HepG2 (cell line): ENCODE measurements at regions not wholly inside any gene's neighbourhood (a gene's known extent, or its start where the extent isn't known, plus 50 kb on each side); places are given as distances from the start of the nearest gene placed in this dataset.

Experiments
- ATAC-seq: fragments of 200-7000 bp; cut with Tn5 transposase; 3 replicates; pipeline ENCODE4 v1.9.1; 2020; ENCODE audit warnings: mild to moderate bottlenecking, moderate library complexity
- BruUV-seq: library from RNA; stranded (reverse); fragments of 400-500 nt; replicated peaks from 2 replicates; lab custom pipeline; 2021; lab: Mats Ljungman, UMichigan
- CTCF ChIA-PET: fragments of 300-600 bp; formaldehyde crosslinking; extraction: SDS; loops from one replicate; lab custom pipeline; 2021; ENCODE audit warnings: low total read pairs, inconsistent platforms, low intra/inter-chr PET ratio; lab: Yijun Ruan, JAX
- POLR2A ChIA-PET: fragments of 350-600 bp; sonication (Branson Sonifier 250); formaldehyde crosslinking; loops from one replicate; lab custom pipeline; 2020; ENCODE audit warnings: antibody characterized with exemption, inconsistent platforms; lab: Yijun Ruan, JAX
- DNase-seq: peaks from one replicate; pipeline ENCODE4 v3.0.0-alpha.2; 2015; ENCODE audit warnings: low spot score
- FAIRE-seq: peaks from 3 replicates; lab custom pipeline; 2011; peaks lifted over from hg19 to GRCh38; lab: Jason Lieb, UNC
- H2AFZ ChIP-seq: one replicate; pipeline ENCODE4 v1.6.1; 2011; ENCODE audit warnings: low read length, inconsistent platforms
- H3K27ac ChIP-seq: fragments of 300-600 bp; 3 replicates; pipeline ENCODE4 v1.8.0; 2011; ENCODE audit warnings: mixed run types, mild to moderate bottlenecking, mixed read lengths, low read length, inconsistent platforms; ENCODE audit not compliant: insufficient read depth; ENCODE audit errors: extremely low read length
- H3K27me3 ChIP-seq, 2 experiments: fragments of 200-600 bp in 1 of 2; 2 replicates in 1 of 2; 3 replicates in 1 of 2; pipeline versions ENCODE4 v1.6.0 to v1.8.0; 2011; ENCODE audit warnings: low read length in 2 of 2, mild to moderate bottlenecking in 2 of 2, moderate library complexity in 2 of 2, inconsistent platforms in 1 of 2; ENCODE audit not compliant: insufficient read depth in 2 of 2, control insufficient read depth in 1 of 2
- H3K36me3 ChIP-seq, 2 experiments: fragments of 200-600 bp in 1 of 2; replicated peaks in 1 of 2; 2 replicates in 1 of 2; 3 replicates in 1 of 2; pipeline versions ENCODE4 v1.5.1 to v1.8.0; 2011; ENCODE audit warnings: low read length in 2 of 2, inconsistent platforms in 1 of 2; ENCODE audit not compliant: insufficient read depth in 2 of 2, control insufficient read depth in 1 of 2
- H3K4me1 ChIP-seq: 2 replicates; pipeline ENCODE4 v1.5.1; 2012; ENCODE audit warnings: low read length, inconsistent platforms; ENCODE audit not compliant: insufficient read depth
- H3K4me2 ChIP-seq: 2 replicates; pipeline ENCODE4 v1.6.0; 2011; ENCODE audit warnings: low read depth, low read length, inconsistent platforms
- H3K4me3 ChIP-seq, 3 experiments: fragments of 200-600 bp in 1 of 3; sonication (generic), shearing (Covaris generic) in 1 of 3; replicated peaks in 1 of 3; 2 replicates each; pipeline ENCODE4 v1.5.1; 2011 to 2016; ENCODE audit warnings: low read length in 3 of 3, inconsistent platforms in 2 of 3, low read depth in 2 of 3, mild to moderate bottlenecking in 2 of 3, control low read depth in 1 of 3, mixed read lengths in 1 of 3; ENCODE audit not compliant: insufficient read depth in 1 of 3
- H3K79me2 ChIP-seq: one replicate; pipeline ENCODE4 v1.6.1; 2011; ENCODE audit warnings: low read length, inconsistent platforms; ENCODE audit not compliant: insufficient read depth
- H3K9ac ChIP-seq: 2 replicates; pipeline ENCODE4 v1.6.0; 2011; ENCODE audit warnings: mild to moderate bottlenecking, low read depth, low read length, inconsistent platforms; ENCODE audit not compliant: insufficient read depth
- H3K9me3 ChIP-seq: 2 replicates; pipeline ENCODE4 v1.5.1; 2012; ENCODE audit warnings: mild to moderate bottlenecking, low read length
- H4K20me1 ChIP-seq: 2 replicates; pipeline ENCODE4 v1.6.0; 2011; ENCODE audit warnings: inconsistent platforms, mild to moderate bottlenecking, low read length, moderate library complexity; ENCODE audit not compliant: insufficient read depth
- CBX2 ChIP-seq, 2 experiments: fragments of 200-600 bp in 1 of 2; sonication (generic); formaldehyde crosslinking in 1 of 2; IDR thresholded peaks; 2 replicates each; pipeline versions ENCODE4 v1.7.0 to v1.8.1; 2018 to 2022; ENCODE audit warnings: low read depth in 2 of 2, low read length in 1 of 2, mild to moderate bottlenecking in 1 of 2, missing genetic modification reagents in 1 of 2
- HDAC1 ChIP-seq: sonication (generic); formaldehyde crosslinking; IDR thresholded peaks from 2 replicates; pipeline ENCODE4 v1.5.1; 2020; ENCODE audit warnings: mild to moderate bottlenecking, missing genetic modification reagents
- NR2F6 ChIP-seq, 2 experiments: IDR thresholded peaks; 2 replicates each; pipeline ENCODE4 v1.6.1; 2016; ENCODE audit warnings: antibody characterized with exemption in 1 of 2, mild to moderate bottlenecking in 1 of 2
- NRL ChIP-seq: sonication (generic); formaldehyde crosslinking; IDR thresholded peaks from 2 replicates; pipeline ENCODE4 v1.5.0; 2020; ENCODE audit warnings: missing genetic modification reagents, mild to moderate bottlenecking, moderate library complexity, borderline replicate concordance
- RXRA ChIP-seq: sonication (generic); formaldehyde crosslinking; IDR thresholded peaks from 2 replicates; pipeline ENCODE4 v1.5.1; 2020; ENCODE audit warnings: missing genetic modification reagents
- ZNF136 ChIP-seq: sonication (generic); formaldehyde crosslinking; IDR thresholded peaks from 2 replicates; pipeline ENCODE4 v1.8.1; 2022; ENCODE audit warnings: low read depth, mild to moderate bottlenecking, moderate library complexity, missing genetic modification reagents
- ZNF296 ChIP-seq: sonication (generic); formaldehyde crosslinking; conservative IDR thresholded peaks from 2 replicates; pipeline ENCODE4 v1.5.0; 2020; ENCODE audit warnings: mild to moderate bottlenecking, missing genetic modification reagents
- ZNF792 ChIP-seq: IDR thresholded peaks from 2 replicates; pipeline ENCODE4 v1.6.1; 2016
- ZNF816 ChIP-seq: sonication (generic); formaldehyde crosslinking; IDR thresholded peaks from 2 replicates; pipeline ENCODE4 v1.8.0; 2022; ENCODE audit warnings: missing genetic modification reagents, mild to moderate bottlenecking, borderline replicate concordance
- WGBS: methylation state at CpG from one replicate; pipeline ENCODE4 v1.1.6; 2017; ENCODE audit warnings: low lambda C conversion rate; 5-methylcytosine and 5-hydroxymethylcytosine counted together
- in situ Hi-C: cut with HindIII; loops from 2 replicates; pipeline ENCODE4 v1.10.0; 2017; ENCODE audit warnings: low pct_unique_long_range_greater_than_20kb; ENCODE audit not compliant: extremely low pct_ligation_motif_present
- intact Hi-C: fragments of 100-400 bp; cut with micrococcal nuclease; formaldehyde crosslinking; loops from one replicate; pipeline ENCODE4 v1.10.0; 2022; ENCODE audit not compliant: unreplicated experiment
- TF ChIP-seq, protein P1 (sequence below): sonication (generic); formaldehyde crosslinking; IDR thresholded peaks from 2 replicates; pipeline ENCODE4 v1.4.0; 2020; ENCODE audit warnings: mild to moderate bottlenecking, low read depth, missing genetic modification reagents
- TF ChIP-seq, protein P2 (sequence below): sonication (generic); formaldehyde crosslinking; IDR thresholded peaks from 2 replicates; pipeline ENCODE4 v1.4.0; 2020; ENCODE audit warnings: missing genetic modification reagents
- TF ChIP-seq, protein P3 (sequence below): IDR thresholded peaks from 2 replicates; pipeline ENCODE4 v1.6.1; 2016; ENCODE audit warnings: missing compliant biosample characterization, missing genetic modification reagents, borderline replicate concordance
- TF ChIP-seq, protein P4 (sequence below): sonication (generic); formaldehyde crosslinking; IDR thresholded peaks from 2 replicates; pipeline ENCODE4 v1.4.0; 2020; ENCODE audit warnings: missing genetic modification reagents, low read depth, mild to moderate bottlenecking, borderline replicate concordance

DNA sequence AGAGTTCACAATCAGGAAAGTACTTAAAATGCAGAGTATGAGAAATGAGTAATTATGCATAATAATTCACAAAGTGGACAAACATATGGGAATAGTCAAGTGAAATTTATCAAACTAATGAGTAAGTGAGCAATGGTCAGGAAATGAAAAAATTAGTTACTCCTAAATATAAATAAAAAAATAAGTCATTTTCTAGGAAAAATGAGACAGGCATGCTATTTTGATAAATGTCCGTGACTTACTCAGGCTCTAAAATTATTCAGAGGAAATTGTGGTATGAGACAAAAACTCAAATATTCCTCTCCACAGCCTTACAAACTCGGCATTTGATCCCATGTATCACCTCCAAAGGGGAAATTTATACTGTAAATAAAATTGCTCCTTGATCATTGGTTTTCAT lies 181.2 kb downstream of the COX18 start (continued):
- TF ChIP-seq, protein P1, sequence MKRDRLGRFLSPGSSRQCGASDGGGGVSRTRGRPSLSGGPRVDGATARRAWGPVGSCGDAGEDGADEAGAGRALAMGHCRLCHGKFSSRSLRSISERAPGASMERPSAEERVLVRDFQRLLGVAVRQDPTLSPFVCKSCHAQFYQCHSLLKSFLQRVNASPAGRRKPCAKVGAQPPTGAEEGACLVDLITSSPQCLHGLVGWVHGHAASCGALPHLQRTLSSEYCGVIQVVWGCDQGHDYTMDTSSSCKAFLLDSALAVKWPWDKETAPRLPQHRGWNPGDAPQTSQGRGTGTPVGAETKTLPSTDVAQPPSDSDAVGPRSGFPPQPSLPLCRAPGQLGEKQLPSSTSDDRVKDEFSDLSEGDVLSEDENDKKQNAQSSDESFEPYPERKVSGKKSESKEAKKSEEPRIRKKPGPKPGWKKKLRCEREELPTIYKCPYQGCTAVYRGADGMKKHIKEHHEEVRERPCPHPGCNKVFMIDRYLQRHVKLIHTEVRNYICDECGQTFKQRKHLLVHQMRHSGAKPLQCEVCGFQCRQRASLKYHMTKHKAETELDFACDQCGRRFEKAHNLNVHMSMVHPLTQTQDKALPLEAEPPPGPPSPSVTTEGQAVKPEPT (CRISPR knock-in tag) = no peak
- TF ChIP-seq, protein P2, sequence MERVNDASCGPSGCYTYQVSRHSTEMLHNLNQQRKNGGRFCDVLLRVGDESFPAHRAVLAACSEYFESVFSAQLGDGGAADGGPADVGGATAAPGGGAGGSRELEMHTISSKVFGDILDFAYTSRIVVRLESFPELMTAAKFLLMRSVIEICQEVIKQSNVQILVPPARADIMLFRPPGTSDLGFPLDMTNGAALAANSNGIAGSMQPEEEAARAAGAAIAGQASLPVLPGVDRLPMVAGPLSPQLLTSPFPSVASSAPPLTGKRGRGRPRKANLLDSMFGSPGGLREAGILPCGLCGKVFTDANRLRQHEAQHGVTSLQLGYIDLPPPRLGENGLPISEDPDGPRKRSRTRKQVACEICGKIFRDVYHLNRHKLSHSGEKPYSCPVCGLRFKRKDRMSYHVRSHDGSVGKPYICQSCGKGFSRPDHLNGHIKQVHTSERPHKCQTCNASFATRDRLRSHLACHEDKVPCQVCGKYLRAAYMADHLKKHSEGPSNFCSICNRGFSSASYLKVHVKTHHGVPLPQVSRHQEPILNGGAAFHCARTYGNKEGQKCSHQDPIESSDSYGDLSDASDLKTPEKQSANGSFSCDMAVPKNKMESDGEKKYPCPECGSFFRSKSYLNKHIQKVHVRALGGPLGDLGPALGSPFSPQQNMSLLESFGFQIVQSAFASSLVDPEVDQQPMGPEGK (CRISPR knock-in tag) = no peak

DNA sequence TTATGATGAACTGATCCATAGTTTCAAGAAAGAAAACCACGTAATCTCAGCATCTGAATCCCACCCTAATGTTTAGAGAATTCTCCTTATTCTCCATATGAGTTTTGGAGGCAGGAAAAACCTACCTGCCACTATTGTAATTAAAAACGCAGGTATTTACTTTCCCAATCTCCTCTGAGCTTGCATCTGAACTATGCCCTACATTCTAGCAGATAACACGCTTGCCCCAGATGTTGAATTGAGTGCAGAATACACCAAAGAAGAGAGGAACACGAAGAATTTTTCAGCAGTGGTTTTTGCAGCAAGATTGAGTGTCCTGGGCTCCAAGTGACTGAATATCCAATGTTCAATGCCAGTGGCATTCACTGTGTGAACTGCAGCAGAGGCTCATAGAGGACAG lies 182.4 kb downstream of the COX18 start:
- Histone ChIP-seq H3K36me3 (no peaks in the 10 kb centered on the region), H2AFZ (no peak overlapping the region), H3K4me3 (no peak overlapping the region), H3K27me3 (no peaks in the 10 kb centered on the region), H3K4me1 (no peaks in the 10 kb centered on the region), H3K9me3 (no peaks in the 10 kb centered on the region), H3K4me2 (no peak overlapping the region), H4K20me1 (no peaks in the 10 kb centered on the region), H3K79me2 (no peaks in the 10 kb centered on the region), H3K27ac (no peak overlapping the region), H3K9ac (no peak overlapping the region)
- DNase-seq (no peak), ATAC-seq (no peak), FAIRE-seq (no peak)
- in situ Hi-C loops = no loop called here
- intact Hi-C loops = no loop called here
- ChIA-PET POLR2A (no interaction called here), CTCF (no interaction called here)
- no TSS peak for BruUV-seq
- 2% methylated on average over 4 of the region's 4 CpGs for WGBS
- TF ChIP-seq, protein P3, sequence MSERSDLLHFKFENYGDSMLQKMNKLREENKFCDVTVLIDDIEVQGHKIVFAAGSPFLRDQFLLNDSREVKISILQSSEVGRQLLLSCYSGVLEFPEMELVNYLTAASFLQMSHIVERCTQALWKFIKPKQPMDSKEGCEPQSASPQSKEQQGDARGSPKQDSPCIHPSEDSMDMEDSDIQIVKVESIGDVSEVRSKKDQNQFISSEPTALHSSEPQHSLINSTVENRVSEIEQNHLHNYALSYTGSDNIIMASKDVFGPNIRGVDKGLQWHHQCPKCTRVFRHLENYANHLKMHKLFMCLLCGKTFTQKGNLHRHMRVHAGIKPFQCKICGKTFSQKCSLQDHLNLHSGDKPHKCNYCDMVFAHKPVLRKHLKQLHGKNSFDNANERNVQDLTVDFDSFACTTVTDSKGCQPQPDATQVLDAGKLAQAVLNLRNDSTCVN (CRISPR knock-in tag) = no peak
- no peak for TF ChIP-seq NRL (CRISPR knock-in tag)
- no peak for TF ChIP-seq ZNF136 (CRISPR knock-in tag)
- no peak for TF ChIP-seq ZNF296 (CRISPR knock-in tag)
- TF ChIP-seq ZNF792 (CRISPR knock-in tag) = no peak
- TF ChIP-seq RXRA (CRISPR knock-in tag) = no peak
- TF ChIP-seq, protein P4, sequence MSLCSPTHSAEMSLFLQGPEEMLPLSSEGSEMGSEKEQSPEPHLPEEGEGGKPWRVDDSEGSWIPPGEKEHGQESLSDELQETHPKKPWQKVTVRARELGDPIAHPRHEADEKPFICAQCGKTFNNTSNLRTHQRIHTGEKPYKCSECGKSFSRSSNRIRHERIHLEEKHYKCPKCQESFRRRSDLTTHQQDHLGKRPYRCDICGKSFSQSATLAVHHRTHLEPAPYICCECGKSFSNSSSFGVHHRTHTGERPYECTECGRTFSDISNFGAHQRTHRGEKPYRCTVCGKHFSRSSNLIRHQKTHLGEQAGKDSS (CRISPR knock-in tag) = no peak
- TF ChIP-seq NR2F6 (IDR thresholded peaks at IDR 0.05) = no peak
- no peak for TF ChIP-seq NR2F6 (CRISPR knock-in tag; IDR thresholded peaks at IDR 0.05)
- TF ChIP-seq CBX2 (IDR thresholded peaks at IDR 0.05; ENCODE audit: low read depth, low read length) = no peak
- no peak for TF ChIP-seq CBX2 (CRISPR knock-in tag; IDR thresholded peaks at IDR 0.05; ENCODE audit: low read depth)
- no peak for TF ChIP-seq ZNF816 (CRISPR knock-in tag)
- TF ChIP-seq HDAC1 = no peak
